CD4-positive, alpha-beta T cell (primary cell): ENCODE measurements at regions not wholly inside any gene's neighbourhood (a gene's known extent, or its start where the extent isn't known, plus 50 kb on each side); places are given as distances from the start of the nearest gene placed in this dataset.
"Not testable (repeated sequence)": the region's sequence is repeated elsewhere in the genome, so short reads cannot be mapped to it uniquely, and the experiment has no call there.

Experiments used
- ATAC-seq: fragments of 200-7000 bp; cut with Tn5 transposase; one replicate; pipeline ENCODE4 v1.10.0; 2022; ENCODE audit warnings: mild to moderate bottlenecking; ENCODE audit not compliant: poor library complexity
- CTCF ChIA-PET: fragments of 350-600 bp; sonication (Branson Sonifier 250); formaldehyde crosslinking; loops from one replicate; lab custom pipeline; 2021; ENCODE audit warnings: antibody characterized with exemption, inconsistent platforms; lab: Charles Lee
- POLR2A ChIA-PET: fragments of 350-600 bp; sonication (Branson Sonifier 250); formaldehyde crosslinking; loops from one replicate; lab custom pipeline; 2021; ENCODE audit warnings: antibody characterized with exemption, inconsistent platforms; lab: Charles Lee
- DNase-seq, 14 experiments: peaks; one replicate each; pipeline ENCODE4 v3.0.0-alpha.2; 2013 to 2020; ENCODE audit warnings: mixed read lengths in 2 of 14
- H3K27ac ChIP-seq, 2 donors: one replicate each; pipeline versions ENCODE4 v1.5.1 to v1.7.0; 2013; ENCODE audit warnings: low read length in 2 of 2, low read depth in 1 of 2, mild to moderate bottlenecking in 1 of 2
- H3K27me3 ChIP-seq, 2 experiments: 1 replicate in 1 of 2; 2 replicates in 1 of 2; pipeline versions ENCODE4 v1.6.1 to v1.7.0; 2013; ENCODE audit warnings: low read length in 2 of 2, control low read depth in 1 of 2, mild to moderate bottlenecking in 1 of 2, moderate library complexity in 1 of 2; ENCODE audit not compliant: insufficient read depth in 2 of 2, control insufficient read depth in 1 of 2
- H3K36me3 ChIP-seq: one replicate; pipeline ENCODE4 v1.6.1; 2013; ENCODE audit warnings: low read length, control low read depth; ENCODE audit not compliant: insufficient read depth
- H3K4me1 ChIP-seq: one replicate; pipeline ENCODE4 v1.6.1; 2013; ENCODE audit warnings: low read length, control low read depth; ENCODE audit not compliant: insufficient read depth
- H3K4me3 ChIP-seq: one replicate; pipeline ENCODE4 v1.5.1; 2013; ENCODE audit warnings: mild to moderate bottlenecking, low read length, moderate library complexity
- H3K9me3 ChIP-seq, 2 experiments: 1 replicate in 1 of 2; 2 replicates in 1 of 2; pipeline versions ENCODE4 v1.6.1 to v1.7.0; 2013; ENCODE audit warnings: low read length in 2 of 2, mild to moderate bottlenecking in 2 of 2, control low read depth in 1 of 2, moderate library complexity in 1 of 2; ENCODE audit not compliant: control insufficient read depth in 1 of 2, insufficient read depth in 1 of 2
- H3K27ac Mint-ChIP-seq: one replicate; pipeline ENCODE4 v1.8.0; 2020; ENCODE audit warnings: mixed read lengths
- H3K27me3 Mint-ChIP-seq: one replicate; pipeline ENCODE4 v1.8.0; 2021; ENCODE audit warnings: mixed read lengths
- H3K36me3 Mint-ChIP-seq: one replicate; pipeline ENCODE4 v1.8.0; 2021; ENCODE audit warnings: low read depth, mixed read lengths
- H3K4me1 Mint-ChIP-seq: one replicate; pipeline ENCODE4 v1.8.0; 2021; ENCODE audit warnings: low read depth, mixed read lengths
- H3K4me3 Mint-ChIP-seq: one replicate; pipeline ENCODE4 v1.8.0; 2020; ENCODE audit warnings: mild to moderate bottlenecking, mixed read lengths
- H3K9me3 Mint-ChIP-seq: one replicate; pipeline ENCODE4 v1.8.0; 2020; ENCODE audit warnings: mixed read lengths
- CTCF ChIP-seq: fragments of 200-600 bp; IDR thresholded peaks from one replicate; pipeline ENCODE4 v1.8.0; 2022; ENCODE audit warnings: antibody characterized with exemption, mild to moderate bottlenecking
- intact Hi-C, 2 experiments: fragments of 100-400 bp; cut with DNase I in 1 of 2; cut with micrococcal nuclease in 1 of 2; formaldehyde crosslinking; loops; one replicate each; pipeline versions ENCODE4 v1.15.1 to v1.9.0; 2023 to 2025; cut with DNase I, micrococcal nuclease

GRCh38 chr4:4651811-4652755 lies 110.2 kb upstream of the STX18 start:
- no peaks in the 10 kb centered on the region for H3K27me3 ChIP-seq
- Mint-ChIP-seq H3K27ac (no peak overlapping the region), H3K36me3 (peaks cover 10% of the 10 kb centered on the region), H3K4me1 (no peaks in the 10 kb centered on the region), H3K27me3 (no peaks in the 10 kb centered on the region), H3K9me3 (no peaks in the 10 kb centered on the region), H3K4me3 (no peak overlapping the region)
- no peak for ATAC-seq
- CTCF ChIA-PET: no interaction called here
- POLR2A ChIA-PET: no interaction called here
- H3K4me1 ChIP-seq: no peaks in the 10 kb centered on the region
- H3K36me3 ChIP-seq: no peaks in the 10 kb centered on the region
- H3K4me3 ChIP-seq: no peak overlapping the region
- no peaks in the 10 kb centered on the region for H3K9me3 ChIP-seq
- DNase-seq: no peak
- intact Hi-C loops: no loop called here
- H3K27ac ChIP-seq: no peak overlapping the region
- TF ChIP-seq CTCF: no peak

- no peak overlapping the region for H3K27ac ChIP-seq
- no peak overlapping the region for H3K4me3 ChIP-seq
- intact Hi-C loops: no loop called here
- H3K4me1 ChIP-seq: no peaks in the 10 kb centered on the region
- no peaks in the 10 kb centered on the region for H3K27me3 Mint-ChIP-seq
- ChIA-PET POLR2A (no interaction called here), CTCF (no interaction called here)
- no peaks in the 10 kb centered on the region for H3K9me3 Mint-ChIP-seq
- no peak for DNase-seq
- ATAC-seq: no peak
- H3K9me3 ChIP-seq: no peaks in the 10 kb centered on the region
- no peaks in the 10 kb centered on the region for H3K36me3 ChIP-seq
- H3K27me3 ChIP-seq: no peaks in the 10 kb centered on the region
- TF ChIP-seq CTCF: no peak
- peaks cover 6% of the 10 kb centered on the region for H3K36me3 Mint-ChIP-seq
- H3K4me1 Mint-ChIP-seq: no peaks in the 10 kb centered on the region
- H3K4me3 Mint-ChIP-seq: no peak overlapping the region
- H3K27ac Mint-ChIP-seq: no peak overlapping the region
Measured at GRCh38 chr4:4647041-4647440, 105.2 kb upstream of the STX18 start.

GRCh38 chr4:4645743-4646142 lies 103.9 kb upstream of the STX18 start:
- ChIA-PET CTCF (no interaction called here), POLR2A (no interaction called here)
- Mint-ChIP-seq H3K4me1 (no peaks in the 10 kb centered on the region), H3K36me3 (peaks cover 6% of the 10 kb centered on the region), H3K4me3 (no peak overlapping the region), H3K9me3 (no peaks in the 10 kb centered on the region), H3K27ac (no peak overlapping the region), H3K27me3 (no peaks in the 10 kb centered on the region)
- ATAC-seq: no peak
- TF ChIP-seq CTCF: no peak
- Histone ChIP-seq H3K4me3 (no peak overlapping the region), H3K9me3 (no peaks in the 10 kb centered on the region), H3K36me3 (no peaks in the 10 kb centered on the region), H3K4me1 (no peaks in the 10 kb centered on the region), H3K27ac (no peak overlapping the region), H3K27me3 (no peaks in the 10 kb centered on the region)
- intact Hi-C loops: no loop called here
- DNase-seq: no peak

GRCh38 chr4:4644277-4644676 lies 102.4 kb upstream of the STX18 start:
- POLR2A ChIA-PET, H3K4me1 Mint-ChIP-seq, intact Hi-C loops, H3K9me3 ChIP-seq, H3K4me3 Mint-ChIP-seq, H3K27me3 ChIP-seq, DNase-seq, H3K36me3 ChIP-seq, H3K36me3 Mint-ChIP-seq, H3K9me3 Mint-ChIP-seq, H3K27ac Mint-ChIP-seq, ATAC-seq, H3K4me3 ChIP-seq, CTCF ChIA-PET, H3K27me3 Mint-ChIP-seq, H3K27ac ChIP-seq, H3K4me1 ChIP-seq: not testable (repeated sequence)

GRCh38 chr4:4643743-4644142 lies 101.9 kb upstream of the STX18 start:
- DNase-seq, H3K27me3 Mint-ChIP-seq, H3K4me1 ChIP-seq, CTCF ChIA-PET, H3K27ac ChIP-seq, H3K9me3 Mint-ChIP-seq, H3K27me3 ChIP-seq, H3K9me3 ChIP-seq, H3K27ac Mint-ChIP-seq, intact Hi-C loops, H3K4me3 ChIP-seq, H3K36me3 Mint-ChIP-seq, POLR2A ChIA-PET, H3K36me3 ChIP-seq, H3K4me3 Mint-ChIP-seq, ATAC-seq, H3K4me1 Mint-ChIP-seq: not testable (repeated sequence)
